Activated T-cell treated with anti-CD3 and anti-CD28 coated beads for 48 hours (primary cell): ENCODE measurements at regions not wholly inside any gene's neighbourhood (a gene's known extent, or its start where the extent isn't known, plus 50 kb on each side); places are given as distances from the start of the nearest gene placed in this dataset.
A peak's percentile ranks its signal among the peaks of the same experiment; 100 is the strongest.

Source experiments
- DNase-seq: peaks from one replicate; pipeline ENCODE4 v3.0.0-alpha.2; 2020; ENCODE audit warnings: low read depth

DNA sequence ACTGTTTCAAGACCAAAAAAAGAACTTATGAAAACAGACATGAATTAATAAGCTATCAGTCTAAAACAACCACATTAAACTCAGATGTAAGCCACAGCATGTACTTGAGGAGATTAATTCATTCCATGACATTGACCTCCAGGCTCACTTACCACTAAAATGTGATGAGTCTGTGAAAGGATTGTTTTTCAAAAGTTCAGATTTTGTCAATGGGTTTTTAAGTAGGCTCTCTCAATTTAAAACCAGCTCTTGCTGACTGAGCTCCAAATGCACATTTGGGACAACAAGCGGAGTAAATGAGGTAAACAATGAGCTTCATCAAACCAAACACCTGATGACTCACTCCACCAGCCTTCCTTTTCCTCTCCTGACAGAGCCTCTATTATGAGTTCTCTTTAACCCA is 197.0 kb downstream of the SIM1 start:
- DNase-seq, result no peak

DNA sequence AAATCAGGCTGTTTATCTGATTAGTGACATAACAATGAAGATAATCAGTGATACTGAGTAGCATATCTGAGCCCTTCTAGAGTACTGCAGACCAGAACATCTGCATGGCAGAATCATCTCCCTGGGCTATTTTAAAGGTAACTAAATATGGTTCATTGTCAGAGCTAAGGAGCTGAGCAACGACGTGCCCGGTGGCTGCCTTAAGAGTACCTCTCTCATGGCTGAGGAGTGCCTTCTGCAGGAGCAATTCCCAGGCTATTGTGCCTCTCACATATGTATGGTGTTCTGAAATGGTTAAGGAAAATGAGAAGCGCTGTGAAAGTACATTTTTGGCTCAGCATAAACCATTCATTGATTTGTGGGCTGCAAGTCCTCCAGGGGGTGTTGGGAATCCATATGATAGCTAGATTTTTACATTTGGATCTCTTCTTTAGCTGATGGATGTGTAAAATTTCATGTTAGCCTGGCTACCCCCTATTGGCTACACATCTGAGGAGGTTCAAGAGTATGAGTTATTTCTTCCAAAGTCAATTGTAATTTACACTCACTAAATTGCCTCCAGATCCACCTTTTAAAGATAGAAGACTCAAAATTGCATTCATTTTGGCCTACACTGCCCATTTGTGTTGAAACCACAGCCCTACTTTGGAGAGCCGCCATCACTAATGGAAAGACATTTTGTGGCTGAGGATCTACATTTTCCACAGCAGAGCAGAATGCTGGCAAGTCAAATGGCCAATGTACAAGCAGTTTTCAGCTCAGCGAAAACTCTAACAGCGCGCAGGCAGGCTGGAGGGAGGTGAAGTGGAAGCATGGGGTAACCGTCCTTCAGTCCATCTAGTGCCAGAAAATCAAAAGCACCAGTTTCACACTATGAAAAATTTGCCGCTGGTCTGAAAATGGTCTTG is 198.0 kb downstream of the SIM1 start:
- DNase-seq, result no peak

DNA sequence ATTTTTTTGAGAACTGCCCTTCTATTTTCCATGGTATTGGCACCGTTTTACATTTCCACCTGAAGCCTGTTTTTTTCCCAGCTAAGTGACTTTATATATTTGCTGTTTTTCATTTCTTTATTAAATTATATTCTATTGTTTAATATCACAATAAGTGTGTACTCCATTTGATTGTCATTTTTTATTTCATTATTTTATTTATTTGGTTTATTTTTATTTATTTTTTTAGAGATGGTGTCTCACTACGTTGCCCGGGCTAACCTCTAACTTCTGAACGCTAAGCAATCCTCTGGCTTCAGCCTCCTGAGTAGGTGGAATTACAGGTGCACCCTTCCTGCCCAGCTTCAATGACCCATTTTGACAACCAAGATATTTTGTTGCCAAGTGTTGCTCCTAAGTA is 202.6 kb downstream of the SIM1 start:
- no peak for DNase-seq

DNA sequence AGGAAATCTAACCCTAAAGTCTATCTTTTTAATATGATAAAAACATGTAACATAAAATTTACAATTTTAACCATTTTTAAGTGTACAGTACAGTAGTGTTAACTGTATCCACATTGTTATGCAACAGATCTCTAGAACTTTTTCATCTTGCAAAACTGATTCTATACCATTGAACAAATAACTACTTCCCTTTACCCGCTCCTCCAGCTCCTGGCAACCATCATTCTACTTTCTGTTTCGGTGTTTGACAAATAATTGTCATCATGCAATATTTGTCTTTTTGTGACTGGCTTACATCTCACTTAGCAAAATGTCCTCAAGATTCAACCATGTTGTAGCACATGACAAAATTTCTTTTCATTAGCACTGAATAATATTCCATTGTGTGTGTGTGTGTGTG is 203.2 kb downstream of the SIM1 start:
- no peak for DNase-seq

DNA sequence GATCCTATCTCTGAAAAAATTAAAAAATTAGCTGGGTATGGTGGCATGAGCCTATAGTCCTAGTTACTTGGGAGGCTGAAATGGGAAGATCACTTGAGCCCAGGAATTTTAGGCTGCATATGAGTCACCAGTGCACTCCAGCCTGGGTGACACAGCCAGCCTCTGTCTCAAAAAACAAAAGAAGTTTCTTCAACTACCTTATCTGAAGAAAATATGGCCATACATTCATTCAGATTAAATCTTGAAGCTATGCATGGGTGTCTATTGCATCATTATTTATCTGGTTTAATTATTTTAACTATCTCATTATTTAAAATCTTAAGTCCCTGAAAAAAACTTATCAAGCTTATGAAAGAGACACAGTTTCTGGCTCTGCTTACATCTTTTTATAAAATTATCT is 204.1 kb downstream of the SIM1 start:
- DNase-seq, result no peak

DNA sequence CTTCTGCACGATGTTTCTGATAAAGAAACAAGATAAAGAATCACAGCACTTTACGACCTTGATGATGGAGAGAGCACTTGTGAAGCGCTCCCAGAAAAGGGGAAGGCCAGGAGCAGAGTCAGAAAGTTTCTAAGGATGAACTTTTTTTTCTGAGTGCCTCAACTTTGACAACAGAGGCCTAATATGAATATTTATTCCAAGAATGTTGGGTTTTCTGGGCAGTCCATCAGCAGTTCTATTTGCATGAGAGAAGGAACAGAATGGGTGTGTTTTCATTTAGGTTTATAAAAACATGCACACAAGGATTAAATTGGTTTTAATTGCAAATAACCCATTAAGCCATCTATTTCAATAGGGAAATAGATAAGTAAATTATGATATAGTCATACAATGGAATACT is 204.9 kb downstream of the SIM1 start:
- DNase-seq, result no peak

DNA sequence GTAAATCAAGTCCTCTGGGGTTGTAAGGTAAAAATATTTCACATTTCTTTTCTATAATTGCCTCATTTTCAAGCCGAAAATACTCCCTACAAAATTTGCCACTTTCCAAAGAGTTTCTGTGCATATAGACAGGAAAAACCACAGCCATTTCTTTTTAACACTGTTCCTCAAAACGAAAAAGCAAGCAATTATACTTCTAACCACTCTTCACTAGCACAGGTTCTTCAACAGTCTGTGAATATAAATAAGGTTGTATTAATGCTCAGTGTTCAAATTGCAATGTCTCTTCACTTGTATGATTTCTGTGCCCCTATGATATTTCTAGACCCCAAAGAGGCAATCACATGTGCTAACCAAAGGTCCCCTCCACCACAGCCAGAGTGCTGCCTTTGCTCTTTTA is 206.0 kb downstream of the SIM1 start:
- no peak for DNase-seq

DNA sequence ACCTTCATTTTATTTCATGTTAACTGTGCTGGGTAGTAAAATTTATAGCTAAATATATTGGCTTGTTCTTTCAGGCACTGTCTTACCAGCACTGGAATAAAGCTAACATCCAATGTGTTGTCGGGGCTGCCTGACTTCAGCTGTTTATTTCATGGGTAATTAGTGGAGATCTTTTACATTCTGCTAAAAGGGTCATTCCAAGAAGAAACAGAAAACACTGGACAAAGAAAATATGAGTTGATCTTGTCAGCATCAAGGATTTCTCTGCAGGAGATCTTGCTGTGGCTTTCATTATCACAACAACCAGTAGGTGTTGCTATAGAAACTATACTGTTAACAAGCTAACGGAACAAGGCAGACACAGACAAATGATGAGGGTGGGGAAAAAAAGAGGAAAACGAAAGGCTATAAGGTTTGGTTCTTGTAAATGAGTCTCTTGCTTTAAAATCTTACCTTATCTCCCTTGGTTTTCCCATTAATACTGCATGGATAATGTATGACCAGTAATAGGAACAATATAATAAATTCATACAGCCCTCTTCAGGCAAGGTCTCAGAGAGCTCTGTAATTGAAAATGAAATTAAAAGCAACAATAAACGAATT is 206.8 kb downstream of the SIM1 start:
- DNase-seq, result no peak

DNA sequence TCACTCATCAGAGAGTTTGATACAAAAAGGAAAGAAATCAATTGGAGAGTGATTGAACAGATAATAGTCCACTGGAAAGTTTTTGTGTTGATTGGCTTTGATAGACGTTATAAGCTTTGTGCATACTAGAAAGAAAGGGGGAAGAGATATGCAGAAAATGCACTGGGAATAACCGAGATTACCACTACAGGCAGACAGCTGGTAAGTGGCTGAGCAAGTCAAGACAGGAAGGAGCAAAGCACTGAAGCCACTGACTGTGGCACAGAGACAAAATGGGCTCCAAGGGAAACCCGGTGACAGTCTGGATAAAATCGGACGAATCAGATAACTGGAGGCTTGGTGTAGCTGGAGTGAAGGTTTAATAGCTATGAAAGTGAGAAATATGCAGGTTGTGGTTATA is 209.0 kb downstream of the SIM1 start:
- DNase-seq, result no peak

DNA sequence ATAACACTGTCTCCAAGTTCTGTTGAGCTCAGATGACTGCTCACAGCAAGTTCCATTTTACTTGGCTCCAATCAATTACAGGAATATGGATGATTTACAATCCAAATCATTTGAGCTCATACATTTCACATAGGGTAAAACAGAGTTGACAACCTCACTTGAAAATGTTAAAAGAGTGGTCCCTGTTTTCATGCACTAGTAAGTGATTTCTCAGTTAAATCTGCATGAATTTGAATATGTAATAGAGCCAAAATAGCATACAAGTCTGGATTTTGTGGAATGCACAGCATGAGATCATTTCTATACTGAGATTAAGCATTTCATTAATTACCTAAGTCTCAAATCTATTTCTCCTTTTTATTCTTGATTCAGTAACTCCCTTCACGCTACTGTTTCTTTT is 217.6 kb downstream of the SIM1 start:
- no peak for DNase-seq

DNA sequence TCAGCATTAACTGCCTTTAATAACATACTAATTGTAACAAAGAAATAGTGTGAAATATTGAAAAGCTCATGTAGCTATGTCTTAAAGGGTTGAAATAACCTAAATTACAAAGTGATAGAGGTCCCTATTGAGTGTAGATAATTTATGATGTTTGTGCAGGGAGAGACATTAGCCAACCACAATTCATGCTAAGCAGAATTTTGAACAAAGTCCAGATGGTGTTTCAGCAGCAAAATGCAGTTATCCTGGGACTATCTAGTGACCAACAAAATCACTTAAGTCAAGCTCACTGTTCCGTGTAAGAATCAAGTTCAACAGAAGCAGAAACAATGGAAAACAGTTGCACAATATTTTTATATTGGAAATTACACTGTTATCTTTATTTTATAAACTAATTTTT is 218.5 kb downstream of the SIM1 start:
- no peak for DNase-seq

DNA sequence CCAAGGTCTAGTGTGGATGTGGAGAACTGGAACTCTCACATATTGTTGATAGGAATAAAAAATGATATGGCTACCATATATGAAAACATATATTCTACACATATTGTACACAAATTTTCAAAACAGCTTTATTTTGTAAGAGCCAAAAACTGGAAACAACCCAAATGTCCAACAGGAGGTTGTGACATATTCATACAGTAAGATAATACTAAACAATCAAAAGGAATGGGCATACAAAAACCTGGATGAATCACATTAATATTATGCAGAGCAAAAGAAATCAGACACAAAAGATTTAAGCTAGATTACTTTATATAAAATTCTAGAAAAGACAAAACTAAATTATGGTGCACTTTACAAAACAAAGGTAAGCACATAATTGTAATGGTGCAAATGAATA is 223.9 kb downstream of the SIM1 start:
- DNase-seq, result no peak

DNA sequence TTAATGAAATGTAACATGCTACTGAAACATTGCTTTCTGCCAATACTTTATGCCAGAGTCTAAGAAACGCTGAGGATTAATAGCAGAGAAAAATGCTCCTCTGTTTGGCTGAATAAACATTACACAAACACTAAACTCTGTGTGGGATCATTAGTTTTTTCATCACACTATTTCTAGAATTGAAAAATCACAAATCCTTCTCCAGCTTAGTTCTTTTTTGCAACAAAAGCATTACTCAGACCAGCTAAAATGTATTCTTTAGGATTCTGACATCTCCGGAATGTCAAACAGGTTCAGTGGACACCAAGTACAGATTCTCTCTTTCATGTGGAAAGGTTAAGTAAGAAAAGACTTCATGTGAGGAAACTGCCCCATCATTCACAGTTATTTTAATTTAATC is 226.9 kb downstream of the SIM1 start:
- DNase-seq, result no peak

DNA sequence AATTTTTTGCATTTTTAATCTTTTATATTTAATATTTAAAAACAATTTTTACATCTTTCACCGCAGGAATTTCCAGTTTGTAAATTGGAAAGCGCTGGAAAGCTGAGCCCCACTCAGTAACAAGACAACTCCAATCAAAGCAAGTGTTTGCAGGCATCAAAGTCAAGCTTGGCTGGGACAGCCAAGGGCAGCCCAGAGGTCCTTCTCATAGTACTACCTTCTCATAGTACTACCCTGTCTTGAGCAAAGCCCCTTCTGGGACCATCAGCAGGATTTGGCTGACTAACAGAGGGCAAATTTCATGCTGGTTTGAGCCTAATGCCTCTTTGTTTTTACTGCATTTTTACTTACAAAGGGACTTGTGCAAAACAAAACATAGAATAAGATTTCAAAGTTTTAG is 228.3 kb downstream of the SIM1 start:
- DNase-seq, result no peak

DNA sequence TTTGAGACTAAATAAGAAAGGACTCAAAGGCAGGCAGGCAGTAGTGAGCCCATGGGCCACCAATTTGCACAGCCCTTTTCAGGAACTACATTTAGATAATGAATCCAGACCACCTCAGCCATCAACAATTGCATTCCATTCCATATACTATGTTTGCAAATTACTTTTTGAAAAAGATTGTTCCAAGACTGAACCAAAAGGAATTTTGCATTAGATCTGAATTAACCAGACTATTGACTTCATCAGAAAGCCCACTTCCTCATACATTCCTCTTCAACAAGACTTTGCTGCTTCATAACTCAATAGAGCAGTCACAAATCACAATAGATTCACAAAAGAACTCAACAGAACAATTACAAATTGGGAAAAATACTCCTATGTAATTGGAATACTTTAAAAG is 229.1 kb downstream of the SIM1 start:
- no peak for DNase-seq

DNA sequence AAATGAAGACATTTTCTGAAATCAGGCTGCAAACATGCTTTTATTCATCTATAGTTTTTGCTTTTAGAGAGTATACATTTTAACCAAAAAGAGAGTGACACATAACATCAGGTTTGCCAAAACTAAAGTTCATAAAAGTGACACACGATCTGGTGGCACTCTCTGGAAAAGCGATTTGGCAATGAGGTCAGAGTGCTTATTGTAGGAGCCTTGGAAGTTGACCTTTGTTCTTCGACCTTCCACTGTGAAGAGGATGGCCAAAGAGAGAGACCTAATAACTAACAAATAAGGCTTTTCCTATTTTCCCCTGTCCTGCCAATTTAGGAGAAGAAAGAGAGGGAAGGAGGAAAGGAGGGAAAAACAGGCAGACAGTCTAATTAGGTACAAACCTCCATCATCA is 230.1 kb downstream of the SIM1 start:
- DNase-seq, result no peak

DNA sequence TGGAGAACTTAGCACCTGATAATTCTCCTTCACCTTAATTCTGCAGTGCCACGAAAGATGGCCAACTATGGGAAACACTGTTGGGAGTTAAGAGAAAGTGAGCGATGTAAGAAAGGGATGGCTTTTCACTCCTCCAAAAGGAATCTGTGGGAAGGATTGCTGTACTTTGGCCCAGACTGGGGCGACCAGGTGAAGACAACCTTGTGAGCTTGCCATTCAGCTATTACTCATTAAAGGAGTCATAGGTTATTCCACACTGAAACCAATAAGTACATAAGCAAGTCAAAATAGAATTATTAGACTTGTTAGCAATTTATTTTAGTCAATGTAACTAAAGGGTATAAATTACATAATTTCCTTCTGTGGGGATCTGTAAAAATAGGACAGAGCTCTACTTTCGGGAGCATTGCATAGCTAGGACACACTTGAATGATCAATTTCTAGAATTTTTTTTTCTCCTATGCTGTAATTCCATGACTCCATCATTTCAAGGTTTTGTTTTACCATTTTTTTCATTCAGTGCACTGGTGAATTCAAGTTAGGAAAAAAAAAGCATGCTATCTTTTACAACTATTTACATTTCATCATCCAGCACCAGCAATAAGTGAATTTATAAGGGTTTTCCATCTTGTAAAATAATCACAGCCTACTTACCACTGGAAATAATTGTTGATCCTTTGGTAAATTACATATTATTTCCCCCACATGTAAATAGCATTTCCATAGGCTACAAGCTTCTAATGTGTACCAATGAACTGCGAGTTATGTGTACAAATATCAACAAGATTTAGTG is 231.7 kb downstream of the SIM1 start:
- no peak for DNase-seq

DNA sequence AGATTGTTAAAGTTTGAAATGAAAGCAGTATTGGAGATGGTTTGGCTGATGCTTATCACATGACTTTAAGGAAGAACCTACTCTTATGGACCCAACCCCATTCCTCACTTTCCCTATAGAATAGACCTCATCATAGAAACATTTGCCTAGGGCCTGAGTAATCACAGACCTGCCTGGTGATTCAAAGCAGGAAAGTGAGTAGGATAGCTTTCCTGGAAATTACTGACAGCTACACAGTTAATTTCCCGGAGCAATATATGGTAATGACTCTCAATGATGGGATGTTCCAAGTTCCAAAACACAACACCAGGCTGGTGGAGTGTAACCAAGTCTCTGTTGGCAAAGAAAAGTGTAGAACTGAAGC is 233.8 kb downstream of the SIM1 start:
- DNase-seq, result no peak

DNA sequence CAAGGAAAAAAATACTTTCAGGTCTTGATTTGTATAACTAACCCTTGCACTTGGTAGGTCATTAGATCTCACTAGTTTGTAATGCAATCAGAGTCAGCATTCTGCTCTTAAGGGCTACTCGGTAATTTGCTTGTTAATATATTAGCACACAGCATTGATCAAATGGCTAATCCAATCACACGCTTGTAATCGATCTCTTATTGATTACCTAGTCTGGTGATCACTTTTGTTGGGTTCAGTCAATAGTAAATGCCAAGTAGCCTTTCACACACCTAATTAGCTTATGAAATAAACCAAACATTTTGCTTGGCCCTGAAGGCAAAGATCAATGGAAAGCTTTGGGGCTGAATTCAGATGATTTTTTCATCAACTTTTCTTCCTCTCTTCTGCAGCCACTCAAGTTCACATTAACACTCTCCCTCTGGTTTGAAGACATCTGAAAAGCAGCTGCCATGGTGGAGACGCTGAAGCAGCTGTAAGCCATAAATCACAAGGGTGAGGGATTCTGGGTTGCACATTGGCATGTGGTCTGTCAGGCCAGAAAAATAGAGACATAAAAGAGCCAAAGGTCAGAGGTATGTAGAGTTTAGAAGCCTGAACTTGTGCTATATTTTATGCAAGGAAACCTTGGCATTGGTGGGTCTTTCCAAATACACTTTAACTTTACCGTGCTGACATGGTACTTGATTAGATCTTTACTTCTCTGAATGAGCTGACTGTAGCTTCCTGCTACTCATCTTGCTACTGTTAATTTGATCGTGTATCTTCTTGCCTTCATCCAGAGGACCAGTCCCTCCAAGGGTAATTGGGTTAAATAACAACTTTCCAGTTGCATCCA is 234.4 kb downstream of the SIM1 start:
- no peak for DNase-seq

DNA sequence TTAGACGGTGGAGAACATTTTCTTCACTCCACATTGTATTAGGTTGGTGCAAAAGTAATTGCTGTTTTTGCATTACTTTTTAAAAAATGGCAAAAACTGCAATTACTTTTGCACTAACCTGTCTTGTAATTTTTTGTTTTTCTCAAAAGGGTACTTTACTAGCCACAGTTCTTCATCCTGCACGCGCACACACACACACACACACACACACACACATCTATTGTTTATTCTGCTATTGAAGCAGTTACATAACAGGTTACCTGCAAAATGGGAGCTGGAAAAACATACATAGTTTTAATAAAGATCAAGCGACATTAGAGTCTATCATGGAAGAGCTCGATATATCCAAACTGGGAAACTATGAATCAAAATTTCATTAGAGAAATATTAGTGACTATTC is 235.2 kb downstream of the SIM1 start:
- no peak for DNase-seq

DNA sequence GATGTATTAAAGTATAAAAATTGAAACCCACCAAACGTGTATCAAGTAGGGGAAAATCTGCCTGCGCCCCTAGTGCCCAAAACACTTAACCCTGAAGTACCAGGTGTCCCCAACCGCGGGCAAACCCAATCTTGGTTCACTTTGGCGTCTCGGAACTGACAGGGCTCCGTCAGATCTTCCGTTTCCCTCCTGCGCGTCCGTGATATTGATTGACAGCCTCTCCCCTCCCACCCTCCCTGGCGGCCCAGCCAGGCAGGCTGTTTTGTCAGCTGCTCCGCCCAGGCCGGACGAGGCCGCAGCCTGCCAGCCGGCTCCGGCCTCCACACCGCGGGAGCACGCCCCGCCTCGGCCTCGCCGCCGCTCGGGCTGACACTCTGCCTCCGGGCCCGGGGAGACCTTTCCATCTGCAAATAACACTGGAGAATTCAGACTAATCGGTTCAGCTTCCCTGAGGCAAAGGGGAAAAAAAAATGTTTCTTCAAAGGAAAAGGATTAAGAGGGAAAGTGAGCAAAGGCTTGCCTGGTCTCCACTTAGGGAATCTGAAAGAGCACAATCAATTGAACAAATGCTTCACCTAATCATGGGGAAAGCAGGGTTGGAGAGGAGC is 234.9 kb upstream of the MCHR2 start:
- DNase-seq, result peak; percentile 40

DNA sequence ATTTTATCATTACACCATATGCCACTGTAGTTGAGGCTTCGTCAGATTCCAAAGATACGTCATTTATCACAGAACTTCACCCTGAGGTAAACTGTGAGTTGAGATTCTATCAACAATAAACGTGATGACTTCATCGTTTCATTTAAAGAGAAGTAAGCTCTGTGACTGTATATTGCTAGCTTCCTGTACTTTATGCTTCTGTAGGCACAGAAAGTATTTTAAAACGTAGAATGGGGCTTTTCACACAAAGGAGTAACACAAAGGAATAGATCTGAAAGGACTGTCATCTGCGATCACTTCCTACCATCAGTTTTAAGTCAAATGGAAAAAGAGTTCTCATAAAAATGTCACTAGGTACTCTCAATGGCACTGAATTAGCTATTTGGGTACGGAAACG is 234.4 kb upstream of the MCHR2 start:
- no peak for DNase-seq
